HepG2 (cell line): ENCODE measurements at regions not wholly inside any gene's neighbourhood (a gene's known extent, or its start where the extent isn't known, plus 50 kb on each side); places are given as distances from the start of the nearest gene placed in this dataset.
A peak's percentile ranks its signal among the peaks of the same experiment; 100 is the strongest.

Source experiments
- CENPX ChIP-seq: sonication (generic); formaldehyde crosslinking; IDR thresholded peaks from 2 replicates; pipeline ENCODE4 v1.9.0; 2021; ENCODE audit warnings: mild to moderate bottlenecking, missing genetic modification reagents, moderate library complexity
- ETV5 ChIP-seq: IDR thresholded peaks from 2 replicates; pipeline ENCODE4 v1.6.1; 2018; ENCODE audit warnings: missing biosample characterization, missing genetic modification reagents, inconsistent platforms, borderline replicate concordance
- GABPA ChIP-seq, 2 experiments: IDR thresholded peaks; 2 replicates each; pipeline ENCODE4 v1.6.1; 2011 to 2016; ENCODE audit warnings: low read depth in 2 of 2, low read length in 1 of 2, missing biosample characterization in 1 of 2, missing genetic modification characterization in 1 of 2
- LCORL ChIP-seq, 2 experiments: fragments of 450-650 bp in 1 of 2; sonication (generic) in 1 of 2; formaldehyde crosslinking in 1 of 2; IDR thresholded peaks; 2 replicates each; pipeline versions ENCODE4 v1.5.0 to v1.6.1; 2017 to 2020; ENCODE audit warnings: antibody characterized with exemption in 1 of 2, missing genetic modification reagents in 1 of 2
- MIER2 ChIP-seq: IDR thresholded peaks from 2 replicates; pipeline ENCODE4 v1.6.1; 2016; ENCODE audit warnings: missing biosample characterization, missing genetic modification reagents
- MXI1 ChIP-seq: IDR thresholded peaks from 3 replicates; pipeline ENCODE4 v1.6.1; 2012; ENCODE audit warnings: low read depth, low read length, inconsistent platforms, borderline replicate concordance
- NR2C2 ChIP-seq: sonication (generic); formaldehyde crosslinking; IDR thresholded peaks from 2 replicates; pipeline ENCODE4 v1.4.0; 2020; ENCODE audit warnings: missing genetic modification reagents, mild to moderate bottlenecking, moderate library complexity, borderline replicate concordance
- PHF8 ChIP-seq: sonication (generic); formaldehyde crosslinking; IDR thresholded peaks from 2 replicates; pipeline ENCODE4 v1.5.0; 2020; ENCODE audit warnings: missing genetic modification reagents
- RBAK ChIP-seq: sonication (generic); formaldehyde crosslinking; IDR thresholded peaks from 2 replicates; pipeline ENCODE4 v1.5.1; 2020; ENCODE audit warnings: mild to moderate bottlenecking, missing genetic modification reagents
- RXRA ChIP-seq: sonication (generic); formaldehyde crosslinking; IDR thresholded peaks from 2 replicates; pipeline ENCODE4 v1.5.1; 2020; ENCODE audit warnings: missing genetic modification reagents
- SAP130 ChIP-seq: IDR thresholded peaks from 2 replicates; pipeline ENCODE4 v1.6.1; 2016; ENCODE audit warnings: low read depth
- TEAD3 ChIP-seq: optimal IDR thresholded peaks from 2 replicates; pipeline ENCODE3; 2016; ENCODE audit warnings: borderline replicate concordance
- ZBTB8A ChIP-seq: sonication (generic); formaldehyde crosslinking; IDR thresholded peaks from 2 replicates; pipeline ENCODE4 v1.4.0; 2020; ENCODE audit warnings: mild to moderate bottlenecking, low read depth, missing genetic modification reagents, borderline replicate concordance
- ZFYVE20 ChIP-seq: sonication (generic); formaldehyde crosslinking; IDR thresholded peaks from 2 replicates; pipeline ENCODE4 v1.8.0; 2023; ENCODE audit warnings: low read depth, mild to moderate bottlenecking, moderate library complexity, missing genetic modification reagents, borderline replicate concordance
- ZMYM2 ChIP-seq: sonication (generic); formaldehyde crosslinking; IDR thresholded peaks from 2 replicates; pipeline ENCODE4 v1.8.0; 2022; ENCODE audit warnings: mild to moderate bottlenecking, missing genetic modification reagents
- ZNF547 ChIP-seq: sonication (generic); formaldehyde crosslinking; IDR thresholded peaks from 2 replicates; pipeline ENCODE4 v1.5.1; 2020; ENCODE audit warnings: mild to moderate bottlenecking, missing genetic modification reagents
- ZNF749 ChIP-seq: sonication (generic); formaldehyde crosslinking; IDR thresholded peaks from 2 replicates; pipeline ENCODE4 v1.8.0; 2022; ENCODE audit warnings: mild to moderate bottlenecking, missing genetic modification reagents, moderate library complexity, borderline replicate concordance
- ZNF777 ChIP-seq: sonication (generic); formaldehyde crosslinking; IDR thresholded peaks from 2 replicates; pipeline ENCODE4 v1.4.0; 2020; ENCODE audit warnings: missing genetic modification reagents
- ZSCAN30 ChIP-seq: sonication (generic); formaldehyde crosslinking; IDR thresholded peaks from 2 replicates; pipeline ENCODE4 v1.5.0; 2020; ENCODE audit warnings: mild to moderate bottlenecking, missing genetic modification reagents
- TF ChIP-seq, protein P1 (sequence below): IDR thresholded peaks from 2 replicates; pipeline ENCODE4 v1.6.1; 2016; ENCODE audit warnings: mild to moderate bottlenecking, missing biosample characterization, missing genetic modification reagents
- TF ChIP-seq, protein P2 (sequence below): IDR thresholded peaks from 2 replicates; pipeline ENCODE4 v1.4.0; 2020; ENCODE audit warnings: mild to moderate bottlenecking, missing genetic modification reagents
- TF ChIP-seq, protein P3 (sequence below): sonication (generic); formaldehyde crosslinking; IDR thresholded peaks from 2 replicates; pipeline ENCODE4 v1.8.1; 2022; ENCODE audit warnings: mild to moderate bottlenecking, missing genetic modification reagents
- TF ChIP-seq, protein P4 (sequence below): sonication (generic); formaldehyde crosslinking; conservative IDR thresholded peaks from 2 replicates; pipeline ENCODE4 v1.8.0; 2022; ENCODE audit warnings: mild to moderate bottlenecking, moderate library complexity, missing genetic modification reagents

DNA sequence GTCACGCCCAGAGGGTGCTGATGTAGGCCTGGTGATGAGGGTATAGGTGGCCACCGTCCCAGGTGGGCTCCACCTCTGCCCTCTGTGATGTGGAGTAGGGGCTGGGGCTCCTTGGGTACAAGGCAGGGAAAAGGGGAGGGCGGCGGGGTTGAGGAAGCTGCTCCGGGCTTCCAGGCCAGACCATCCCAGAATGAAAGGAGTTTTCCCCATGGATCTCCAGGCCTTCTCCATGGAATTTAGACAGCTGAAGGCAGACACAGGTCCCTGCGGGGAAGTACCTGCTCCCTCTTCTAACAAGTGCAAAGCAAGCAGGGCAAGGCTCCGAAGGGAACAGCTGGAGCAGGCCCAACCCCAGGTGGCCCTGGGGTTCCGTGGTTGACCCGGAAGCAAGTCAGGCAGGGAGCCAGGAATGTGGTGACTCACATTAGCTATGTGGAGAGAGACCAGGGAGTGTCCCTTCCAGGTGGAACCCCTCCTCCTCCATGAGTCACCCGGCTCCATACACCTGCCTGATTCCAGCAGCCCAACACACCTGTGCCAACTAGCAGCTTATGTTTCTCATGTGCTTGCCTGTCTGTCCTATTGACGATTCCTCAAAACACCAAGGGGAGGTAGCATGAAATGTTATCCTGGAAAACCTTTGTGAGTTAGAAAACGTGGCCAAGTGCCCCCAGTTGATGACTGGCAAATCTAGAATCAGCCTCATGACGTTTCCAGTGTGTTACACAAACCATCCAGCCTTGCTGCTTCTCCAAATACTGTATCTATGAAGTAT, 59.7 kb upstream of the SNX9 start (continued):
- peak; percentile 24; the same call in 1 of the 2 replicates for TF ChIP-seq ZMYM2 (CRISPR knock-in tag)
- TF ChIP-seq, protein P1, sequence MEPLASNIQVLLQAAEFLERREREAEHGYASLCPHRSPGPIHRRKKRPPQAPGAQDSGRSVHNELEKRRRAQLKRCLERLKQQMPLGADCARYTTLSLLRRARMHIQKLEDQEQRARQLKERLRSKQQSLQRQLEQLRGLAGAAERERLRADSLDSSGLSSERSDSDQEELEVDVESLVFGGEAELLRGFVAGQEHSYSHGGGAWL (CRISPR knock-in tag) = peak; percentile 22; the same call in 1 of the 2 replicates
- no peak for TF ChIP-seq ZNF777 (CRISPR knock-in tag)
- TF ChIP-seq ZFYVE20 (CRISPR knock-in tag) = no peak
- TF ChIP-seq MXI1 = peak; percentile 67; the same call in 1 of the 3 replicates
- TF ChIP-seq NR2C2 (CRISPR knock-in tag) = peak; percentile 89
- TF ChIP-seq MIER2 (CRISPR knock-in tag) = 0 out of 2 replicates have a peak, but pooled peaks have one; percentile 47
- no peak for TF ChIP-seq LCORL (IDR thresholded peaks at IDR 0.05)
- peak; percentile 91 for TF ChIP-seq LCORL (CRISPR knock-in tag; IDR thresholded peaks at IDR 0.05)
- TF ChIP-seq, protein P2, sequence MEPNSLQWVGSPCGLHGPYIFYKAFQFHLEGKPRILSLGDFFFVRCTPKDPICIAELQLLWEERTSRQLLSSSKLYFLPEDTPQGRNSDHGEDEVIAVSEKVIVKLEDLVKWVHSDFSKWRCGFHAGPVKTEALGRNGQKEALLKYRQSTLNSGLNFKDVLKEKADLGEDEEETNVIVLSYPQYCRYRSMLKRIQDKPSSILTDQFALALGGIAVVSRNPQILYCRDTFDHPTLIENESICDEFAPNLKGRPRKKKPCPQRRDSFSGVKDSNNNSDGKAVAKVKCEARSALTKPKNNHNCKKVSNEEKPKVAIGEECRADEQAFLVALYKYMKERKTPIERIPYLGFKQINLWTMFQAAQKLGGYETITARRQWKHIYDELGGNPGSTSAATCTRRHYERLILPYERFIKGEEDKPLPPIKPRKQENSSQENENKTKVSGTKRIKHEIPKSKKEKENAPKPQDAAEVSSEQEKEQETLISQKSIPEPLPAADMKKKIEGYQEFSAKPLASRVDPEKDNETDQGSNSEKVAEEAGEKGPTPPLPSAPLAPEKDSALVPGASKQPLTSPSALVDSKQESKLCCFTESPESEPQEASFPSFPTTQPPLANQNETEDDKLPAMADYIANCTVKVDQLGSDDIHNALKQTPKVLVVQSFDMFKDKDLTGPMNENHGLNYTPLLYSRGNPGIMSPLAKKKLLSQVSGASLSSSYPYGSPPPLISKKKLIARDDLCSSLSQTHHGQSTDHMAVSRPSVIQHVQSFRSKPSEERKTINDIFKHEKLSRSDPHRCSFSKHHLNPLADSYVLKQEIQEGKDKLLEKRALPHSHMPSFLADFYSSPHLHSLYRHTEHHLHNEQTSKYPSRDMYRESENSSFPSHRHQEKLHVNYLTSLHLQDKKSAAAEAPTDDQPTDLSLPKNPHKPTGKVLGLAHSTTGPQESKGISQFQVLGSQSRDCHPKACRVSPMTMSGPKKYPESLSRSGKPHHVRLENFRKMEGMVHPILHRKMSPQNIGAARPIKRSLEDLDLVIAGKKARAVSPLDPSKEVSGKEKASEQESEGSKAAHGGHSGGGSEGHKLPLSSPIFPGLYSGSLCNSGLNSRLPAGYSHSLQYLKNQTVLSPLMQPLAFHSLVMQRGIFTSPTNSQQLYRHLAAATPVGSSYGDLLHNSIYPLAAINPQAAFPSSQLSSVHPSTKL (CRISPR knock-in tag) = peak; percentile 90
- peak; percentile 58; the same call in 1 of the 2 replicates for TF ChIP-seq ZNF547 (CRISPR knock-in tag)
- no peak for TF ChIP-seq ZSCAN30 (CRISPR knock-in tag)
- no peak for TF ChIP-seq RBAK
- peak; percentile 93 for TF ChIP-seq SAP130 (CRISPR knock-in tag)
- TF ChIP-seq ZNF749 = no peak
- TF ChIP-seq RXRA (CRISPR knock-in tag) = peak; percentile 90
- TF ChIP-seq, protein P3, sequence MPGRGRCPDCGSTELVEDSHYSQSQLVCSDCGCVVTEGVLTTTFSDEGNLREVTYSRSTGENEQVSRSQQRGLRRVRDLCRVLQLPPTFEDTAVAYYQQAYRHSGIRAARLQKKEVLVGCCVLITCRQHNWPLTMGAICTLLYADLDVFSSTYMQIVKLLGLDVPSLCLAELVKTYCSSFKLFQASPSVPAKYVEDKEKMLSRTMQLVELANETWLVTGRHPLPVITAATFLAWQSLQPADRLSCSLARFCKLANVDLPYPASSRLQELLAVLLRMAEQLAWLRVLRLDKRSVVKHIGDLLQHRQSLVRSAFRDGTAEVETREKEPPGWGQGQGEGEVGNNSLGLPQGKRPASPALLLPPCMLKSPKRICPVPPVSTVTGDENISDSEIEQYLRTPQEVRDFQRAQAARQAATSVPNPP (CRISPR knock-in tag) = no peak
- peak; percentile 94 for TF ChIP-seq ETV5 (CRISPR knock-in tag)
- TF ChIP-seq PHF8 (CRISPR knock-in tag) = peak; percentile 68; the same call in 1 of the 2 replicates
- 0 out of 2 replicates have a peak, but pooled peaks have one; percentile 29 for TF ChIP-seq GABPA (IDR thresholded peaks at IDR 0.05; ENCODE audit: low read depth, low read length)
- TF ChIP-seq GABPA (CRISPR knock-in tag; IDR thresholded peaks at IDR 0.05; ENCODE audit: low read depth) = peak; percentile 79
- peak; percentile 99 for TF ChIP-seq TEAD3 (CRISPR knock-in tag)
- TF ChIP-seq, protein P4, sequence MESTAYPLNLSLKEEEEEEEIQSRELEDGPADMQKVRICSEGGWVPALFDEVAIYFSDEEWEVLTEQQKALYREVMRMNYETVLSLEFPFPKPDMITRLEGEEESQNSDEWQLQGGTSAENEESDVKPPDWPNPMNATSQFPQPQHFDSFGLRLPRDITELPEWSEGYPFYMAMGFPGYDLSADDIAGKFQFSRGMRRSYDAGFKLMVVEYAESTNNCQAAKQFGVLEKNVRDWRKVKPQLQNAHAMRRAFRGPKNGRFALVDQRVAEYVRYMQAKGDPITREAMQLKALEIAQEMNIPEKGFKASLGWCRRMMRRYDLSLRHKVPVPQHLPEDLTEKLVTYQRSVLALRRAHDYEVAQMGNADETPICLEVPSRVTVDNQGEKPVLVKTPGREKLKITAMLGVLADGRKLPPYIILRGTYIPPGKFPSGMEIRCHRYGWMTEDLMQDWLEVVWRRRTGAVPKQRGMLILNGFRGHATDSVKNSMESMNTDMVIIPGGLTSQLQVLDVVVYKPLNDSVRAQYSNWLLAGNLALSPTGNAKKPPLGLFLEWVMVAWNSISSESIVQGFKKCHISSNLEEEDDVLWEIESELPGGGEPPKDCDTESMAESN (CRISPR knock-in tag) = peak; percentile 52; the same call in 1 of the 2 replicates
- TF ChIP-seq CENPX (CRISPR knock-in tag) = no peak
- TF ChIP-seq ZBTB8A = no peak
